H9 (cell line): ENCODE measurements at regions not wholly inside any gene's neighbourhood (a gene's known extent, or its start where the extent isn't known, plus 50 kb on each side); places are given as distances from the start of the nearest gene placed in this dataset.
A peak's percentile ranks its signal among the peaks of the same experiment; 100 is the strongest.
"Not testable (repeated sequence)": the region's sequence is repeated elsewhere in the genome, so short reads cannot be mapped to it uniquely, and the experiment has no call there.

Experiments used
- DNase-seq: peaks from one replicate; pipeline ENCODE4 v3.0.0-alpha.2; 2017
- H2AFZ ChIP-seq: one replicate; pipeline ENCODE4 v1.6.1; 2013; ENCODE audit warnings: mild to moderate bottlenecking, low read length, control low read depth, moderate library complexity
- H2AK5ac ChIP-seq: 2 replicates; pipeline ENCODE4 v1.6.1; 2013; ENCODE audit warnings: low read length, control low read depth, mixed read lengths; ENCODE audit not compliant: insufficient read length
- H2BK120ac ChIP-seq: one replicate; pipeline ENCODE4 v1.6.1; 2013; ENCODE audit warnings: low read depth, mild to moderate bottlenecking, low read length, control low read depth, inconsistent platforms; ENCODE audit not compliant: poor library complexity, severe bottlenecking
- H2BK12ac ChIP-seq: 2 replicates; pipeline ENCODE4 v1.6.1; 2013; ENCODE audit warnings: low read length, control low read depth, mixed read lengths, low read depth; ENCODE audit not compliant: insufficient read length
- H2BK15ac ChIP-seq: 2 replicates; pipeline ENCODE4 v1.6.1; 2013; ENCODE audit warnings: low read depth, low read length, control low read depth
- H2BK20ac ChIP-seq: one replicate; pipeline ENCODE4 v1.6.1; 2013; ENCODE audit warnings: low read depth, mild to moderate bottlenecking, low read length, control low read depth, inconsistent platforms; ENCODE audit not compliant: poor library complexity, severe bottlenecking
- H2BK5ac ChIP-seq: 2 replicates; pipeline ENCODE4 v1.6.1; 2013; ENCODE audit warnings: low read length, control low read depth, mixed read lengths; ENCODE audit not compliant: insufficient read length
- H3K14ac ChIP-seq: 2 replicates; pipeline ENCODE4 v1.6.1; 2013; ENCODE audit warnings: low read length, control low read depth; ENCODE audit not compliant: insufficient read depth
- H3K18ac ChIP-seq: 2 replicates; pipeline ENCODE4 v1.6.1; 2013; ENCODE audit warnings: low read depth, mild to moderate bottlenecking, mixed read lengths, low read length, control low read depth; ENCODE audit not compliant: insufficient read length
- H3K23ac ChIP-seq: 2 replicates; pipeline ENCODE4 v1.6.1; 2013; ENCODE audit warnings: low read length, control low read depth, mixed read lengths, low read depth; ENCODE audit not compliant: insufficient read length
- H3K23me2 ChIP-seq: 2 replicates; pipeline ENCODE4 v1.6.1; 2013; ENCODE audit warnings: low read depth, mild to moderate bottlenecking, mixed read lengths, low read length, control low read depth; ENCODE audit not compliant: insufficient read length, poor library complexity, severe bottlenecking
- H3K27ac ChIP-seq: 2 replicates; pipeline ENCODE4 v1.5.1; 2013; ENCODE audit warnings: low read length, control low read depth, mixed read lengths, low read depth; ENCODE audit not compliant: insufficient read length
- H3K27me3 ChIP-seq: 2 replicates; pipeline ENCODE4 v1.6.1; 2013; ENCODE audit warnings: low read length, control low read depth, inconsistent platforms; ENCODE audit not compliant: insufficient read depth
- H3K4ac ChIP-seq: 2 replicates; pipeline ENCODE4 v1.6.1; 2013; ENCODE audit warnings: low read depth, mild to moderate bottlenecking, control low read depth, inconsistent platforms, low read length, moderate library complexity
- H3K4me1 ChIP-seq: 2 replicates; pipeline ENCODE4 v1.6.1; 2013; ENCODE audit warnings: low read length, control low read depth, inconsistent platforms; ENCODE audit not compliant: insufficient read depth
- H3K4me2 ChIP-seq: 2 replicates; pipeline ENCODE4 v1.6.1; 2013; ENCODE audit warnings: low read length, control low read depth, mixed read lengths; ENCODE audit not compliant: insufficient read length, insufficient read depth
- H3K56ac ChIP-seq: 2 replicates; pipeline ENCODE4 v1.6.1; 2013; ENCODE audit warnings: low read depth, mild to moderate bottlenecking, mixed read lengths, low read length, control low read depth; ENCODE audit not compliant: insufficient read length
- H3K79me1 ChIP-seq: 2 replicates; pipeline ENCODE4 v1.6.1; 2013; ENCODE audit warnings: low read depth, mild to moderate bottlenecking, moderate library complexity, low read length, control low read depth, inconsistent platforms; ENCODE audit not compliant: insufficient read depth, poor library complexity, severe bottlenecking
- H3K79me2 ChIP-seq: 2 replicates; pipeline ENCODE4 v1.6.1; 2013; ENCODE audit warnings: low read length, control low read depth, inconsistent platforms; ENCODE audit not compliant: insufficient read depth
- H3K9ac ChIP-seq: 2 replicates; pipeline ENCODE4 v1.6.1; 2013; ENCODE audit warnings: low read length, control low read depth, mixed read lengths; ENCODE audit not compliant: insufficient read length; ENCODE audit errors: extremely low read depth
- H3K9me3 ChIP-seq: one replicate; pipeline ENCODE4 v1.6.1; 2013; ENCODE audit warnings: low read depth, low read length, inconsistent platforms; ENCODE audit not compliant: control insufficient read depth
- H3T11ph ChIP-seq: one replicate; pipeline ENCODE4 v1.6.1; 2013; ENCODE audit warnings: mild to moderate bottlenecking, low read length, control low read depth, inconsistent platforms
- H4K20me1 ChIP-seq: one replicate; pipeline ENCODE4 v1.6.1; 2013; ENCODE audit not compliant: control insufficient read depth, insufficient read length, insufficient read depth
- H4K5ac ChIP-seq: 2 replicates; pipeline ENCODE4 v1.6.1; 2013; ENCODE audit warnings: low read depth, mild to moderate bottlenecking, mixed read lengths, low read length, control low read depth; ENCODE audit not compliant: insufficient read length
- H4K8ac ChIP-seq: replicated peaks from 2 replicates; pipeline ENCODE4 v1.6.1; 2013; ENCODE audit warnings: low read length, control low read depth, mixed read lengths, low read depth; ENCODE audit not compliant: insufficient read length
- H4K91ac ChIP-seq: 2 replicates; pipeline ENCODE4 v1.6.1; 2013; ENCODE audit warnings: low read depth, mild to moderate bottlenecking, moderate library complexity, mixed read lengths, low read length, control low read depth; ENCODE audit not compliant: insufficient read length
- H3K27ac Mint-ChIP-seq, 3 experiments: 2 replicates in 2 of 3; 3 replicates in 1 of 3; pipeline ENCODE4 v1.8.0; 2020 to 2021; ENCODE audit warnings: mixed read lengths in 3 of 3, mild to moderate bottlenecking in 1 of 3, moderate library complexity in 1 of 3
- H3K27me3 Mint-ChIP-seq: 2 replicates; pipeline ENCODE4 v1.8.0; 2021; ENCODE audit warnings: low read depth, mild to moderate bottlenecking, moderate library complexity, mixed read lengths
- H3K36me3 Mint-ChIP-seq, 3 experiments: 2 replicates in 2 of 3; 3 replicates in 1 of 3; pipeline ENCODE4 v1.8.0; 2020 to 2021; ENCODE audit warnings: low read depth in 3 of 3, mixed read lengths in 3 of 3; ENCODE audit not compliant: insufficient read depth in 1 of 3
- H3K4me1 Mint-ChIP-seq, 2 experiments: 2 replicates each; pipeline ENCODE4 v1.8.0; 2020; ENCODE audit warnings: mixed read lengths in 2 of 2
- H3K4me3 Mint-ChIP-seq, 2 experiments: 2 replicates in 1 of 2; 3 replicates in 1 of 2; pipeline ENCODE4 v1.8.0; 2020 to 2021; ENCODE audit warnings: mild to moderate bottlenecking in 2 of 2, mixed read lengths in 2 of 2, moderate library complexity in 1 of 2
- H3K9me3 Mint-ChIP-seq, 2 experiments: 2 replicates in 1 of 2; 3 replicates in 1 of 2; pipeline ENCODE4 v1.8.0; 2020; ENCODE audit warnings: mild to moderate bottlenecking in 2 of 2, mixed read lengths in 2 of 2, moderate library complexity in 1 of 2
- WGBS: extraction: QIAGEN DNeasy Blood & Tissue Kit; methylation state at CpG from one replicate; pipeline ENCODE4 v1.1.7; 2013; ENCODE audit warnings: missing lambda C conversion rate, low lambda C conversion rate, mixed read lengths; ENCODE audit not compliant: insufficient read length; ENCODE audit errors: extremely low coverage; 5-methylcytosine and 5-hydroxymethylcytosine counted together
- TF ChIP-seq, protein P1 (sequence below): fragments of 200-600 bp; sonication (generic); conservative IDR thresholded peaks from 3 replicates; pipeline ENCODE4 v1.8.0; 2021; ENCODE audit warnings: antibody characterized with exemption, mild to moderate bottlenecking

DNA sequence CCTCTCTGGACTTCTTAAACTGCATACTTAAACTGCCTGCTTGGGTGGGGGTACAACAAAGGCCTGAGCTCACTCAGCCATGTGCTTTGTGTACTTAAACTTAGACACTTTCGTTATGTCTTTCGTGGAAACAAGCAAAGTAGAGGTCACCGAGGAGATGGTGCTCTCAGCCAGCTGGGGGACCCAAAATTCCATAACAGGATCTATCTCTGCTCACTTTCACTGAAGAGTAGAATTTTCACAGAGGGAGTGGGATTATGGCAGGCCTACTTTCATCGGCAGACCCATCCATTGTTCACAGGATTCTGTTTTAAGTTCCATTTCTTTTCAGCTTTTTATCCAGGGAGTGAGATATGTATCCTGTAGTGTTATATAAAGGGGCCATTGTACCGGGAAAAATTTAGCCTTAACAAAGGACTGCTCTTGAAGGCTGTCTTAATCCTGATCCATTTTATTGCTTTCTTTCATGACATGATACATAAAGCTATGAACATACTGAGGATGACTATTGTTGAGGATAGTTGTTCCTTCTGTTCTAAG, 370.0 kb upstream of the GHITM start:
- no CpG with 5 or more reads among the region's 5 CpGs for WGBS
- Histone ChIP-seq H3K9me3 (no peaks in the 10 kb centered on the region), H2BK15ac (no peak overlapping the region), H3T11ph (no peak overlapping the region), H4K8ac (no peak overlapping the region), H3K4me2 (no peak overlapping the region), H3K79me2 (no peaks in the 10 kb centered on the region), H2AK5ac (no peak overlapping the region), H3K23me2 (no peaks in the 10 kb centered on the region), H3K56ac (no peak overlapping the region), H2BK5ac (no peak overlapping the region), H3K23ac (no peak overlapping the region), H2AFZ (no peak overlapping the region), H4K91ac (no peak overlapping the region), H2BK12ac (no peak overlapping the region), H4K5ac (no peak overlapping the region), H3K79me1 (no peaks in the 10 kb centered on the region), H3K27me3 (no peaks in the 10 kb centered on the region), H3K4me1 (no peaks in the 10 kb centered on the region), H4K20me1 (no peaks in the 10 kb centered on the region), H3K27ac (no peak overlapping the region), H2BK120ac (no peak overlapping the region), H3K4ac (no peak overlapping the region), H2BK20ac (no peak overlapping the region), H3K18ac (no peak overlapping the region), H3K14ac (no peak overlapping the region), H3K9ac (no peak overlapping the region)
- DNase-seq: no peak
- H3K36me3 Mint-ChIP-seq: peaks cover 0 to 3% (median 0%) of the 10 kb centered on the region in 3 experiments; a peak in 1 of 7 replicates
- H3K27me3 Mint-ChIP-seq: peaks cover 28% of the 10 kb centered on the region
- H3K27ac Mint-ChIP-seq: no peak overlapping the region
- peaks cover 5 to 7% of the 10 kb centered on the region in 2 experiments; a peak in 3 of 5 replicates for H3K9me3 Mint-ChIP-seq
- peaks cover 14 to 15% of the 10 kb centered on the region in 2 experiments for H3K4me1 Mint-ChIP-seq
- TF ChIP-seq, protein P1, sequence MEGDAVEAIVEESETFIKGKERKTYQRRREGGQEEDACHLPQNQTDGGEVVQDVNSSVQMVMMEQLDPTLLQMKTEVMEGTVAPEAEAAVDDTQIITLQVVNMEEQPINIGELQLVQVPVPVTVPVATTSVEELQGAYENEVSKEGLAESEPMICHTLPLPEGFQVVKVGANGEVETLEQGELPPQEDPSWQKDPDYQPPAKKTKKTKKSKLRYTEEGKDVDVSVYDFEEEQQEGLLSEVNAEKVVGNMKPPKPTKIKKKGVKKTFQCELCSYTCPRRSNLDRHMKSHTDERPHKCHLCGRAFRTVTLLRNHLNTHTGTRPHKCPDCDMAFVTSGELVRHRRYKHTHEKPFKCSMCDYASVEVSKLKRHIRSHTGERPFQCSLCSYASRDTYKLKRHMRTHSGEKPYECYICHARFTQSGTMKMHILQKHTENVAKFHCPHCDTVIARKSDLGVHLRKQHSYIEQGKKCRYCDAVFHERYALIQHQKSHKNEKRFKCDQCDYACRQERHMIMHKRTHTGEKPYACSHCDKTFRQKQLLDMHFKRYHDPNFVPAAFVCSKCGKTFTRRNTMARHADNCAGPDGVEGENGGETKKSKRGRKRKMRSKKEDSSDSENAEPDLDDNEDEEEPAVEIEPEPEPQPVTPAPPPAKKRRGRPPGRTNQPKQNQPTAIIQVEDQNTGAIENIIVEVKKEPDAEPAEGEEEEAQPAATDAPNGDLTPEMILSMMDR: no peak
- no peak overlapping the region for H3K4me3 Mint-ChIP-seq

DNA sequence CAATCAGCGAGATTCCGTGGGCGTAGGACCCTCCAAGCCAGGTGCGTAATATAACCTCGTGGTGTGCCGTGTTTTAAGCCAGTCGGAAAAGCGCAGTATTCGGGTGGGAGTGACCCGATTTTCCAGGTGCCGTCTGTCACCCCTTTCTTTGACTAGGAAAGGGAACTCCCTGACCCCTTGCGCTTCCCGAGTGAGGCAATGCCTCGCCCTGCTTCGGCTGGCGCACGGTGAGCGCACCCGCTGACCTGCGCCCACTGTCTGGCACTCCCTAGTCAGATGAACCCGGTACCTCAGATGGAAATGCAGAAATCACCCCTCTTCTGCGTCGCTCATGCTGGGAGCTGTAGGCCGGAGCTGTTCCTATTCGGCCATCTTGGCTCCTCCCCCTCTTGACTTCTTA, 352.6 kb upstream of the GHITM start:
- Mint-ChIP-seq H3K4me3 (peak overlapping the region; percentile 29 to 62; a peak in 3 of 5 replicates), H3K4me1 (peaks cover 6 to 16% of the 10 kb centered on the region in 2 experiments), H3K27me3 (peaks cover 13% of the 10 kb centered on the region), H3K27ac (peak overlapping the region in 1 of 3 experiments; percentile 77; a peak in 3 of 7 replicates)
- H3K23ac ChIP-seq, DNase-seq, H2BK20ac ChIP-seq, H3K56ac ChIP-seq, H3K9me3 Mint-ChIP-seq, H3K27ac ChIP-seq, H3K23me2 ChIP-seq, H2BK120ac ChIP-seq, H3K79me2 ChIP-seq, H3T11ph ChIP-seq, H4K20me1 ChIP-seq, H3K9ac ChIP-seq, H2BK12ac ChIP-seq, H3K4ac ChIP-seq, H4K91ac ChIP-seq, H3K4me1 ChIP-seq, H2AK5ac ChIP-seq, H3K79me1 ChIP-seq, H3K36me3 Mint-ChIP-seq, H3K27me3 ChIP-seq, H2BK5ac ChIP-seq, H3K9me3 ChIP-seq, H2BK15ac ChIP-seq: not testable (repeated sequence)
- Histone ChIP-seq H4K8ac (peak overlapping the region; percentile 92), H3K18ac (peak overlapping the region; percentile 97), H2AFZ (peak overlapping the region; percentile 95), H3K4me2 (peak overlapping the region; percentile 51), H3K14ac (peak overlapping the region; percentile 95), H4K5ac (peak overlapping the region; percentile 53)
- no CpG with 5 or more reads among the region's 25 CpGs for WGBS
